Prostate gland (tissue), 2 donors: ENCODE measurements at regions not wholly inside any gene's neighbourhood (a gene's known extent, or its start where the extent isn't known, plus 50 kb on each side); places are given as distances from the start of the nearest gene placed in this dataset.
A peak's percentile ranks its signal among the peaks of the same experiment; 100 is the strongest.

ENCODE experiments used
- DNase-seq: peaks from one replicate; pipeline ENCODE4 v3.0.0-alpha.2; 2019; ENCODE audit warnings: low spot score
- H3K27ac ChIP-seq, 2 donors: fragments of 200-600 bp; sonication (generic); 2 replicates each; pipeline ENCODE4 v1.5.1; 2017 to 2019
- H3K27me3 ChIP-seq: fragments of 200-600 bp; sonication (generic); replicated peaks from 2 replicates; pipeline ENCODE4 v1.5.1; 2019; ENCODE audit not compliant: insufficient read depth
- H3K36me3 ChIP-seq, 2 donors: fragments of 200-600 bp; sonication (generic); 1 replicate in 1 of 2; 2 replicates in 1 of 2; pipeline versions ENCODE4 v1.5.1 to v1.8.1; 2017 to 2019
- H3K4me1 ChIP-seq: fragments of 200-600 bp; sonication (generic); replicated peaks from 2 replicates; pipeline ENCODE4 v1.5.1; 2019
- H3K4me3 ChIP-seq, 2 donors: fragments of 200-600 bp; sonication (generic); 2 replicates each; pipeline ENCODE4 v1.5.1; 2017 to 2019
- H3K9me3 ChIP-seq: fragments of 200-600 bp; sonication (generic); 2 replicates; pipeline ENCODE4 v1.5.1; 2017
- POLR2A ChIP-seq: fragments of 450-650 bp; IDR thresholded peaks from one replicate; pipeline ENCODE4 v1.6.1; 2016; ENCODE audit warnings: antibody characterized with exemption, mild to moderate bottlenecking
- POLR2AphosphoS5 ChIP-seq: sonication (generic); formaldehyde crosslinking; IDR thresholded peaks from one replicate; pipeline ENCODE4 v1.6.1; 2017; ENCODE audit warnings: antibody characterized with exemption
- WGBS: methylation state at CpG from one replicate; pipeline ENCODE4 v1.1.5; 2018; 5-methylcytosine and 5-hydroxymethylcytosine counted together
- intact Hi-C: fragments of 100-400 bp; cut with DNase I; formaldehyde crosslinking; loops from one replicate; pipeline ENCODE4 v1.14.2; 2022
- TF ChIP-seq, protein P1 (sequence below), 4 experiments: fragments of 200-600 bp in 2 of 4; fragments of 450-650 bp in 2 of 4; sonication (generic) in 2 of 4; IDR thresholded peaks; 1 replicate in 3 of 4; 2 replicates in 1 of 4; pipeline ENCODE4 v1.5.1; 2016 to 2019; ENCODE audit warnings: antibody characterized with exemption in 4 of 4, mild to moderate bottlenecking in 2 of 4, moderate library complexity in 2 of 4

DNA sequence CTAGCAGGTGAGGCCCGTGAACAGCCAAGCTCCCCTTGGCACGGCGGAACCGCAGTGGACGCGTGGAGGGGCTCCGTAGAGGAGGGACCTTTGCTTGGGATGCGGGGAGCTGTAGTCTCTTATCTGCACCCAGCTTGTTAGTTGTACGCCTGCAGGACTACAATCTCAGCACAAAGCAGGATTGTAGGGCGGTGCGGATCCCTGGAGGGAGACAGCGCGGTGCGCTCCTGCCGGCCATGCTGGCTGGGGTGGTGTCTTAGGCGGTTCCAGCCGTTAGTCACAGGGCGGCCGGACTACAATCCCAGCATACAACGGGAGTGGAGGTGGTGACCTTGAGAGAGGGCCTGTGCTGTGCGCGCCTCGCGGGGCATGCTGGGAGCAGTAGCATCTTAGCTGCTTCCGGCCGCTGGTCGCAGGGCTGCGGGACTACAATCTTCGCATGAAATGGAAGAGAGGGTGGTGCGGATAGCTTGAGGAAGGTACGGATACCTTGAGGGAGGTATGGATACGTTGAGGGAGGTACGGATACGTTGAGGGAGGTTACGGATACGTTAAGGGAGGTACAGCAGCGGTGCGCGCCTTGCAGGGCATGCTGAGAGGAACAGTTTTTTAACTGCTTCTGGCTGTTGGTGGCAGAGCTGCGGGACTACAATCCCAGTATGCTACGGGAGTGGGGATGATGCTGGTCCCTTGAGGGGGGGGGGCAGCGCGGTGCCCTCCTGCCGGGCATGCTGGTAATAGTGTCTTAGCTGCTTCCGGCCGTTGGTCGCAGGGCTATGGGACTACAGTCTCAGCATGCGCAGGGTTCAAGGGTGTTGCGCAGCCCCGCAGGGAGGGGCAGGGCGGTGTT, 1419.1 kb downstream of the UQCRFS1 start:
- WGBS: under 1% methylated on average over 43 of the region's 51 CpGs
- no peaks in the 10 kb centered on the region for H3K36me3 ChIP-seq
- H3K27me3 ChIP-seq: no peaks in the 10 kb centered on the region
- peak overlapping the region; percentile 82 to 87 for H3K27ac ChIP-seq
- intact Hi-C loops: no loop called here
- H3K4me3 ChIP-seq: peak overlapping the region; percentile 48 to 60
- no peaks in the 10 kb centered on the region for H3K9me3 ChIP-seq
- DNase-seq: peak; percentile 95
- H3K4me1 ChIP-seq: peaks cover 3% of the 10 kb centered on the region
- peak; percentile 95 for TF ChIP-seq POLR2AphosphoS5
- TF ChIP-seq POLR2A: no peak
- TF ChIP-seq, protein P1, sequence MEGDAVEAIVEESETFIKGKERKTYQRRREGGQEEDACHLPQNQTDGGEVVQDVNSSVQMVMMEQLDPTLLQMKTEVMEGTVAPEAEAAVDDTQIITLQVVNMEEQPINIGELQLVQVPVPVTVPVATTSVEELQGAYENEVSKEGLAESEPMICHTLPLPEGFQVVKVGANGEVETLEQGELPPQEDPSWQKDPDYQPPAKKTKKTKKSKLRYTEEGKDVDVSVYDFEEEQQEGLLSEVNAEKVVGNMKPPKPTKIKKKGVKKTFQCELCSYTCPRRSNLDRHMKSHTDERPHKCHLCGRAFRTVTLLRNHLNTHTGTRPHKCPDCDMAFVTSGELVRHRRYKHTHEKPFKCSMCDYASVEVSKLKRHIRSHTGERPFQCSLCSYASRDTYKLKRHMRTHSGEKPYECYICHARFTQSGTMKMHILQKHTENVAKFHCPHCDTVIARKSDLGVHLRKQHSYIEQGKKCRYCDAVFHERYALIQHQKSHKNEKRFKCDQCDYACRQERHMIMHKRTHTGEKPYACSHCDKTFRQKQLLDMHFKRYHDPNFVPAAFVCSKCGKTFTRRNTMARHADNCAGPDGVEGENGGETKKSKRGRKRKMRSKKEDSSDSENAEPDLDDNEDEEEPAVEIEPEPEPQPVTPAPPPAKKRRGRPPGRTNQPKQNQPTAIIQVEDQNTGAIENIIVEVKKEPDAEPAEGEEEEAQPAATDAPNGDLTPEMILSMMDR (IDR thresholded peaks at IDR 0.05): peak in 1 of 4 experiments; percentile 7

DNA sequence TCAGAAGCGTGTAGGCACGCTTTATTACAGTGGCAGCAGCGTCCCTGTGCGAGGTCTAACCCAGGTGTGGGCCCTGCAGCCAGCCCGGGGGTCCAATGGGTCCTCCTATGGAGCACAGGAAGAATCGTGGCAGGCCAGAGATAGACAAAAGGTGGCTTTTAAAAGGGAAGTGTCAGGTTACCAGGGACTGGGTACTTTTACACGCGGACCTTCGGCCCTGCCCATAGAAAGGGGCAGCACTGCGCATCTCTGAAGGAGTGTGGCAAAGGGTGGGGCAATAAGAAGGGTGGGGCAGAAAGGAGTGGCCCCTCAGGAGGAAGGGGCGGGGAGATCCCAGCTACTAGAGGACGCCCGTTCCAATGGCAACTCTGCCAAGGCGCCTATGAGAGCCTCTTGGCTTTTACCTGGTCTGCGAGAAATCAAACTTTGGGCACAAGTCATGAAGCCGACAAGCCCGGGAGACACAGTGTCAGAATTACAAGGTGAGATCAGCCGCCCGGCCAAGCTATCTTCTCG, 1419.8 kb downstream of the UQCRFS1 start:
- peaks cover 3% of the 10 kb centered on the region for H3K4me1 ChIP-seq
- H3K4me3 ChIP-seq: peak overlapping the region; percentile 48 to 60
- WGBS: 0% methylated on average over 20 of the region's 20 CpGs
- intact Hi-C loops: no loop called here
- TF ChIP-seq POLR2A: peak; percentile 42
- peak; percentile 21 for TF ChIP-seq POLR2AphosphoS5
- TF ChIP-seq, protein P1 (IDR thresholded peaks at IDR 0.05): no peak
- DNase-seq: peak; percentile 84
- no peaks in the 10 kb centered on the region for H3K27me3 ChIP-seq
- peak overlapping the region; percentile 82 to 87 for H3K27ac ChIP-seq
- H3K36me3 ChIP-seq: no peaks in the 10 kb centered on the region
- no peaks in the 10 kb centered on the region for H3K9me3 ChIP-seq

DNA sequence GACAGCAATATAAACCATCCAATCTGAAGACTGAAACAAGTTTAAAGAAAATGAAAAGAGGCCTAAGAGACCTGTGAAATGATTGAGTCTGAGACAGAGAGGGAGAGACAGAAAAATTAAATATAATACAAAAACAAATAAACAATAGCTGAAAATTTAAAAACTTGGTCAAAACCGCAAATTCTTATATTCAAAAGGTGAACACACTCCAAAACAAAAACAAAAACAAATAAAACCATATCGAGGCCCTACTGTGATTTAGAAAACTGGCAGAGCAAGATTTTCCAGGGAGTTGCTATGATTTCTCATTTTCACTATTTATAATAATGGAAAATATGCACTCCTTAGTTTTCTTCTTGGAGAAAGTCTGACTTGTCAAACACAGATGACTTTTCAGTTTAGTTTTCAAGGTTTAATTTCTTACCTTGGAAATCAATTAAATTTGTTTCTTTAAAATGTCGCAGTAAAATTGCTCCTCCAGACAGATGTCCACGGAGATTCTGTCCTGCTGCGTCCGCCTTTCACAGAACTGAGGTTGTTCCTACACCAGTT, 1420.3 kb downstream of the UQCRFS1 start:
- intact Hi-C loops: no loop called here
- Histone ChIP-seq H3K36me3 (no peaks in the 10 kb centered on the region), H3K9me3 (no peaks in the 10 kb centered on the region), H3K4me3 (peak overlapping the region; percentile 48 to 60), H3K4me1 (peaks cover 3% of the 10 kb centered on the region), H3K27ac (peak overlapping the region; percentile 82 to 87), H3K27me3 (no peaks in the 10 kb centered on the region)
- WGBS: 9% methylated on average over 6 of the region's 6 CpGs
- no peak for DNase-seq
- TF ChIP-seq POLR2AphosphoS5 (no peak), POLR2A (no peak)
- TF ChIP-seq, protein P1 (IDR thresholded peaks at IDR 0.05): no peak

DNA sequence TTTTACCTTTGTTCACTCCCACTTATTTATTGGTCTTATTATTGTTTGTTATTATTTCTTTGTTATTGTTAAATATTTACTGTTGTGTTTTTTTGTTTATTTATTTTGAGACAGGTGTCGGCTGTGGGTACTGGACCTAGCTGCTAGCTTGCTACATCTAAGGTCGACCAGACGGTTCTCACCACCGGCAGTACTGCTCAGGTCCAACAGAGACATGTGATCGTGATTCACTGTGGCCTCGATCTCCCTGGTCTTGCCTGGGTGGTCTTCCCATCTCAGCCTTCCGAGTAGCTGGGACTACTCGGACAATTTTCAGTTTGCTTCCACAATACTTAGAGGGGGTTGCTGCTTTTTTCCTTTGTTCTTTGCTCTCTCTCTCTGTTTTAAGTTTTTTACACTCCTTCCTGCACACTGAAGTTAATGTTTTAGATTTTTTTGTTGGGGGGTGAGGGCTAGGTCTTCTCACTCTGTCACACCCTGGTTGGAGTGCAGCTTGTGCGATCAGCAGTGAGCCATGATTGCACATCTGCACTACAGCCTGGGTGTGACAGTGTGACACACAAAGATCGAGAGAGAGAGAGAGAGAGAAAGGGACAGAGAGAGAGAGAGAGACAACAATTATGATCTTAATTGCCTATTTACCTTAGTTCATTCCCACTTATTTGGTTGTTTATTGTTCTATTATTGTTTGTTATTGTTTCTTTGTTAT, 1432.4 kb downstream of the UQCRFS1 start:
- Histone ChIP-seq H3K27me3 (no peaks in the 10 kb centered on the region), H3K4me1 (no peaks in the 10 kb centered on the region), H3K27ac (no peak overlapping the region), H3K36me3 (no peaks in the 10 kb centered on the region), H3K4me3 (no peak overlapping the region), H3K9me3 (no peaks in the 10 kb centered on the region)
- intact Hi-C loops: no loop called here
- no peak for DNase-seq
- TF ChIP-seq POLR2AphosphoS5 (no peak), POLR2A (no peak)
- TF ChIP-seq, protein P1 (IDR thresholded peaks at IDR 0.05): no peak
- 90% methylated on average over 10 of the region's 10 CpGs for WGBS
